ENCODE measurements at regions not wholly inside any gene's neighbourhood (a gene's known extent, or its start where the extent isn't known, plus 50 kb on each side); places are given as distances from the start of the nearest gene placed in this dataset.

DNA sequence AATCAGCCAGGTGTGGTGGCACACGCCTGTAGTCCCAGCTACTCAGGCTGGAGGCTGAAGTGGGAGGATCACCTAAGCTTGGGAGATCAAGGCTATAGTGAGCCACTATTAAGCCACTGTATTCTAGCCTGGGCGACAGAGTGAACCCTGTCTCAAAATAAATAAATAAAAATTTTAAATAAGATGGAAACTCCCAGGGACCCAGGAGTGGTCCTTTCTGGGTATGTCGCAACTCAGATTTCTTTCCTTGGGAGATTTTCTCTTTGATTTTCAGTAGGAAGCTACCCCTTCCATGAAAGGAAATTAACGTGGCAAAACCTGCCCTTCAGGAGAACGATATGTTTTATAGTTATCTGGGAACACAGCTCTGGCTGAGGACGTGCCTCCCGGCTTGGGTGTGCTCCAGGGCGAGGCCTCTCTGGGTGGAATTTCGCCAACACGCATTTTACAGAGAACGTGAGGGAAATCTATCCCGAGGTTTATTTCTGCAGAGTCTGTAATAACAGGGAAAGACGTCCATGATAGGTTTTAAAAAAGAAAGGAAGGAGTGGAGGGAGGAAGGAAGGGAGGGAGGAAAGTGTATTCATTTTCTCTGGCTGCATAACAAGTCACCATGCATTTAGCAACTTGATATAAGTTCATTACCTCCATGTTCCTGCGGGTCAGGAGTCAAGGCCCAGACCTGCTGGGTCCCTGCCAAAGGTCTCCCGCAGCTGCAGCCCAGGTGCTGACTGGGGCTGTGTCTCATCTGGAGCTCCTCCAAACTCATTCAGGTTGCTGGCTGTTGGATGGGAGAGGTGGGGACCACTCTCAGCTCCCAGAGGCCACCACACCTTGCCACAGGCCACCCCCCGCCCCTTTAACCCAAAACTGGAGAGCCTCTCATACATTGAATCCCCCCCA is 80.6 kb upstream of the GSC start:
- no peaks in the 10 kb centered on the region for H3K27me3 ChIP-seq (replicated peaks)
- TF ChIP-seq, protein P1, sequence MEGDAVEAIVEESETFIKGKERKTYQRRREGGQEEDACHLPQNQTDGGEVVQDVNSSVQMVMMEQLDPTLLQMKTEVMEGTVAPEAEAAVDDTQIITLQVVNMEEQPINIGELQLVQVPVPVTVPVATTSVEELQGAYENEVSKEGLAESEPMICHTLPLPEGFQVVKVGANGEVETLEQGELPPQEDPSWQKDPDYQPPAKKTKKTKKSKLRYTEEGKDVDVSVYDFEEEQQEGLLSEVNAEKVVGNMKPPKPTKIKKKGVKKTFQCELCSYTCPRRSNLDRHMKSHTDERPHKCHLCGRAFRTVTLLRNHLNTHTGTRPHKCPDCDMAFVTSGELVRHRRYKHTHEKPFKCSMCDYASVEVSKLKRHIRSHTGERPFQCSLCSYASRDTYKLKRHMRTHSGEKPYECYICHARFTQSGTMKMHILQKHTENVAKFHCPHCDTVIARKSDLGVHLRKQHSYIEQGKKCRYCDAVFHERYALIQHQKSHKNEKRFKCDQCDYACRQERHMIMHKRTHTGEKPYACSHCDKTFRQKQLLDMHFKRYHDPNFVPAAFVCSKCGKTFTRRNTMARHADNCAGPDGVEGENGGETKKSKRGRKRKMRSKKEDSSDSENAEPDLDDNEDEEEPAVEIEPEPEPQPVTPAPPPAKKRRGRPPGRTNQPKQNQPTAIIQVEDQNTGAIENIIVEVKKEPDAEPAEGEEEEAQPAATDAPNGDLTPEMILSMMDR (IDR thresholded peaks at IDR 0.05; ENCODE audit: low read depth, low read length, missing control alignments), result no peak
- DNase-seq, result no peak
- H3K36me3 ChIP-seq (replicated peaks), result no peaks in the 10 kb centered on the region
- H3K4me3 ChIP-seq (ENCODE audit: low read depth, low read length), result no peak overlapping the region
- no peak overlapping the region for H3K27ac ChIP-seq
- in situ Hi-C loops (cut with HindIII; ENCODE audit: low pct_ligation_motif_present, low sequenced_read_pairs), result no loop called here

DNA sequence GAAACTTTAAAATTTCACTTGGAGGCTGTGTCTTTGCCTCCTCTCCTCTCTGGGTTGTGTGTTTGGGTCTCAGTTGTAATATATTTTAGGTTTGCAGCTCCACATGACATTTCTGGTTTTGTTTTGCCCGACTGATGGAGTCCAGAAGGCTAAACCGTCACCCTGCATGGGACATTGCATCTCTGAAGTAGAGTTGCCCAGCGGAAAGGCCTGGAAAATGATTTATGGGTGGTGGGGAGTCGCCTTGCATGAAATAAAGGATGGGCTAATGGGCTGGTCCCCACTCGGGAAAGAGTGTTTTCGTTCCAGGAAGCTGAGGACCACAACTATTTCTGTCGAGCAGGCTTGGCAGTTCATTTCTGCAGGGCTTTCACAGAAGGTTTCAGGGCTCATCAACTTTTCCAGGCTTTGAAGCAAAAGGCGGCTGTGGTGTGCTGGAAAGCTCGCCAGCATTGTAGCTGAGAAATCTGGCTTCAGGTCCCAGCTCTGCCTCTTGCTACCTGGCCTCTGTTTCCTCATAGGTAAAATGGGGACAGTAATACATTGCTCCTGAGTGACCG is 74.8 kb upstream of the GSC start:
- DNase-seq, result no peak
- in situ Hi-C loops (cut with HindIII; ENCODE audit: low pct_ligation_motif_present, low sequenced_read_pairs), result no loop called here
- Histone ChIP-seq H3K4me3 (ENCODE audit: low read depth, low read length) (no peak overlapping the region), H3K36me3 (replicated peaks) (no peaks in the 10 kb centered on the region), H3K27ac (no peak overlapping the region), H3K27me3 (replicated peaks) (no peaks in the 10 kb centered on the region)
- TF ChIP-seq, protein P1 (IDR thresholded peaks at IDR 0.05; ENCODE audit: low read depth, low read length, missing control alignments), result no peak

DNA sequence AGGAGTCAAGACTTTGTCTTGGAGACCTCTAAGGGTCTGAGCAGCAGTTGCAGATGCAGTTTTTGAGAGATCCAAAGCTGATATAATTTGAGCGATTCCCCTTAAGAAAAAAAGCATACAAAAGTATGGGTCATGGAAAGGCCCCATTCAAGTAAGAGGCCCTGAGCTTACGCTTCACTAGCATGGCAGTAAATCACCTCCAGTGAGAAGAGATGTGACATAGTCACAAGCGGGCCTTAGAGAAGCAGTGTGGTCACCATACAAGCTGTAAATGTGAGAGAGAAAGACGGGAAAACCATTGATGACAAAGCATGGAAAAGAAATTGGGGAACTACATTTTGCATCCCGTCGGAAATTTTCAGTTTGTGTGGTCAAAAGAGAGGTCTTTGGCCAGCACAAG is 70.6 kb upstream of the GSC start:
- in situ Hi-C loops (cut with HindIII; ENCODE audit: low pct_ligation_motif_present, low sequenced_read_pairs), result no loop called here
- no peaks in the 10 kb centered on the region for H3K27me3 ChIP-seq (replicated peaks)
- no peaks in the 10 kb centered on the region for H3K36me3 ChIP-seq (replicated peaks)
- TF ChIP-seq, protein P1 (IDR thresholded peaks at IDR 0.05; ENCODE audit: low read depth, low read length, missing control alignments), result no peak
- no peak overlapping the region for H3K4me3 ChIP-seq (ENCODE audit: low read depth, low read length)
- no peak for DNase-seq
- H3K27ac ChIP-seq, result no peak overlapping the region

DNA sequence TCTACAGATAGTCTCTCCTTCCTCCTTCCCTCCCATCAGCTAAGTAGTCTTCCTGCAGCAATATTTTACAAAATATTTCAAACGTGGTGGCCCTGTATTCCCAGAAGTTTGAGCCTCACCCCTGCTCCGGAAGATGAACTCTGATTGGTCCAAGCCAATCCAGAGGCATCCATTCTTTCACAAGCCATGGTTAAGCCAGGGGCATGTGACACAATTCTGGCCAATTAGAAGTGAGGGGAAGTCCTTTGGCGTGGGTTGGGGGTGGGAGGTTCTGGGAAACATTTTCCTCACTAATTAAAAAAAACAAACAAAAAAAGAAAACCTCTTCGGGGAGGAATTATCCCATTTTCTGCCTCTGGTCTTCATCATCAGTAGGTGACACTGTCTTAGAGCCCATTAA is 69.4 kb upstream of the GSC start:
- no peak for DNase-seq
- in situ Hi-C loops (cut with HindIII; ENCODE audit: low pct_ligation_motif_present, low sequenced_read_pairs), result no loop called here
- Histone ChIP-seq H3K27me3 (replicated peaks) (no peaks in the 10 kb centered on the region), H3K36me3 (replicated peaks) (no peaks in the 10 kb centered on the region), H3K27ac (no peak overlapping the region), H3K4me3 (ENCODE audit: low read depth, low read length) (no peak overlapping the region)
- TF ChIP-seq, protein P1 (IDR thresholded peaks at IDR 0.05; ENCODE audit: low read depth, low read length, missing control alignments), result no peak

DNA sequence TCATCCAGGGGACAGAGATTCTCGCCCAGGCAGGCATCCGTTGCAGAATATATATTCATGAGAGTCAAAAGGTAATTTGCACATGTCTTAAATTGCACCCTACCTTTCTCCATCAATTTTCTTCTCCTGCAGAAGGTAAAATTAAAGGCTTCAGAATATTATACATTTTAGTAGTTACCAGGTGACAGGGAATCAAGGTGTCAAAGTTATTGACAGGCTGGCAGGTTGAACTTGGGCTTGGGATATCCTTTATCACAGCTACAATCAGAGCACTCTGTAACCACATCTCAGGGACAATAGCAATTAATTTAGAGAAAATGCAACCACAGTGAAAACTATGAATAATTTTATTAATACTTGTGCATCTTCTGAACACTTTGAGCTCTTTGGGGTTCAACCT is 66.9 kb upstream of the GSC start:
- in situ Hi-C loops (cut with HindIII; ENCODE audit: low pct_ligation_motif_present, low sequenced_read_pairs), result no loop called here

More for the DNA sequence above, 66.9 kb upstream of the GSC start:
- no peak overlapping the region for H3K4me3 ChIP-seq (ENCODE audit: low read depth, low read length)
- TF ChIP-seq, protein P1 (IDR thresholded peaks at IDR 0.05; ENCODE audit: low read depth, low read length, missing control alignments), result no peak
- H3K36me3 ChIP-seq (replicated peaks), result no peaks in the 10 kb centered on the region
- no peaks in the 10 kb centered on the region for H3K27me3 ChIP-seq (replicated peaks)
- DNase-seq, result no peak
- no peak overlapping the region for H3K27ac ChIP-seq

All from brain microvascular endothelial cell (primary cell).